ENCODE measurements at regions not wholly inside any gene's neighbourhood (a gene's known extent, or its start where the extent isn't known, plus 50 kb on each side); places are given as distances from the start of the nearest gene placed in this dataset.
"Not testable (repeated sequence)": the region's sequence is repeated elsewhere in the genome, so short reads cannot be mapped to it uniquely, and the experiment has no call there.

DNA sequence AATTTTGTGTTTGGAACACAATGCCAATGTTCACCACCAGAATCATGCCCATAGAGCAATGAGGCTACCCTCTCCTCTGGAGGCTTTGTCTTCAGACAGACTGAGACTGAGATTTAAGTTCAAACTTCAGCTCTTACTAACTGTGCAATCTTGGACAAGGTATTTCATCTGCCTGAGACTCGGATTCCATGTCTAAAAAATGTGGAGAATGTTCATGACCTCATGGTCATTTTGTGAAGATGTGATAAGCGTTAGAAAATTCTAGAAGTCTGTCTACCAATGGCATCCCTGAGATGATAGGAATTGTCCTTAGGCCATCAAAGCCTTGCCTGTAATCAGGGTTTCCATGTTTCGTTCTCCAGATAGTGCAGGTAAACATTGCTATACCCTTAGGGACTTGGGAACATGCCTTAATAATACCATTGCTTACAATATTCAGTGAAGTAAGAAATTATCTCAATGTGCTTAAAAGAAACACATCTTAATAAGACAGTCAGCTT is 388.2 kb upstream of the MAF start:
- Mint-ChIP-seq H3K27me3 (ENCODE audit: insufficient read depth, unreplicated experiment) (no peaks in the 10 kb centered on the region), H3K27ac (ENCODE audit: low read depth, unreplicated experiment) (no peak overlapping the region), H3K4me3 (ENCODE audit: unreplicated experiment) (no peak overlapping the region), H3K36me3 (ENCODE audit: insufficient read depth, unreplicated experiment) (no peaks in the 10 kb centered on the region), H3K4me1 (ENCODE audit: insufficient read depth, unreplicated experiment) (peaks cover 7% of the 10 kb centered on the region), H3K9me3 (ENCODE audit: unreplicated experiment) (peaks cover 11% of the 10 kb centered on the region)
- intact Hi-C loops (cut with micrococcal nuclease), result no loop called here
- POLR2A ChIA-PET, result interaction anchor here (0.7 kb wide), 1 partner anchor 151 kb away, joined by 3 read pairs; no protein-coding TSS in a partner anchor
- BruUV-seq (replicated peaks), result no TSS peak
- CTCF ChIA-PET, result interaction anchor here (1.3 to 1.5 kb wide), 2 partner anchors 10 to 19 kb away, joined by 3 to 4 read pairs; no protein-coding TSS in a partner anchor
- TF ChIP-seq, protein P1, sequence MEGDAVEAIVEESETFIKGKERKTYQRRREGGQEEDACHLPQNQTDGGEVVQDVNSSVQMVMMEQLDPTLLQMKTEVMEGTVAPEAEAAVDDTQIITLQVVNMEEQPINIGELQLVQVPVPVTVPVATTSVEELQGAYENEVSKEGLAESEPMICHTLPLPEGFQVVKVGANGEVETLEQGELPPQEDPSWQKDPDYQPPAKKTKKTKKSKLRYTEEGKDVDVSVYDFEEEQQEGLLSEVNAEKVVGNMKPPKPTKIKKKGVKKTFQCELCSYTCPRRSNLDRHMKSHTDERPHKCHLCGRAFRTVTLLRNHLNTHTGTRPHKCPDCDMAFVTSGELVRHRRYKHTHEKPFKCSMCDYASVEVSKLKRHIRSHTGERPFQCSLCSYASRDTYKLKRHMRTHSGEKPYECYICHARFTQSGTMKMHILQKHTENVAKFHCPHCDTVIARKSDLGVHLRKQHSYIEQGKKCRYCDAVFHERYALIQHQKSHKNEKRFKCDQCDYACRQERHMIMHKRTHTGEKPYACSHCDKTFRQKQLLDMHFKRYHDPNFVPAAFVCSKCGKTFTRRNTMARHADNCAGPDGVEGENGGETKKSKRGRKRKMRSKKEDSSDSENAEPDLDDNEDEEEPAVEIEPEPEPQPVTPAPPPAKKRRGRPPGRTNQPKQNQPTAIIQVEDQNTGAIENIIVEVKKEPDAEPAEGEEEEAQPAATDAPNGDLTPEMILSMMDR (IDR thresholded peaks at IDR 0.05; ENCODE audit: unreplicated experiment), result no peak
- no peak for DNase-seq (ENCODE audit: unreplicated experiment)

DNA sequence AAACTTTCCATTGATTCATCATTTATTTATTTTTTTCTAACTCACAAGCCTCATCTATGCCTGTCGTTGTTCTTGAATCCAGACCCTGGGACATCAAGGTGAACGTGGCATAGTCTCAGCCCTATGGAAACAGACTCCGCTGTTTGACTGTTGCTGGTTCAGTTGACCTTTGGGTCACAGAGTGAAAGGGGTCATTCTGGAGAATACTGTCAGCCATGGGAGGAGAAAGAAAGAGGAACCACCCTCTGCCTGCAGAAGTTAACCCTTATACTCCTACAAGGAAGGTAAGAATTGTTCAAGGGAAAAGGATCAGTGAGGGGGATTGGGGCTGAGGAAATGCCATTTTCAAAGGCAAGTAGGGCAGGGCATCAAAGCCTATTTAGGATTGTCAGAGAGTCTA is 387.6 kb upstream of the MAF start:
- Mint-ChIP-seq H3K4me3 (ENCODE audit: unreplicated experiment) (no peak overlapping the region), H3K9me3 (ENCODE audit: unreplicated experiment) (peaks cover 11% of the 10 kb centered on the region), H3K4me1 (ENCODE audit: insufficient read depth, unreplicated experiment) (no peaks in the 10 kb centered on the region), H3K27me3 (ENCODE audit: insufficient read depth, unreplicated experiment) (no peaks in the 10 kb centered on the region), H3K27ac (ENCODE audit: low read depth, unreplicated experiment) (no peak overlapping the region), H3K36me3 (ENCODE audit: insufficient read depth, unreplicated experiment) (no peaks in the 10 kb centered on the region)
- POLR2A ChIA-PET, result no interaction called here
- no TSS peak for BruUV-seq (replicated peaks)
- CTCF ChIA-PET, result interaction anchor here (1.5 kb wide), 1 partner anchor 11 kb away, joined by 4 read pairs; no protein-coding TSS in a partner anchor
- DNase-seq (ENCODE audit: unreplicated experiment), result no peak
- TF ChIP-seq, protein P1 (IDR thresholded peaks at IDR 0.05; ENCODE audit: unreplicated experiment), result no peak
- intact Hi-C loops (cut with micrococcal nuclease), result no loop called here

DNA sequence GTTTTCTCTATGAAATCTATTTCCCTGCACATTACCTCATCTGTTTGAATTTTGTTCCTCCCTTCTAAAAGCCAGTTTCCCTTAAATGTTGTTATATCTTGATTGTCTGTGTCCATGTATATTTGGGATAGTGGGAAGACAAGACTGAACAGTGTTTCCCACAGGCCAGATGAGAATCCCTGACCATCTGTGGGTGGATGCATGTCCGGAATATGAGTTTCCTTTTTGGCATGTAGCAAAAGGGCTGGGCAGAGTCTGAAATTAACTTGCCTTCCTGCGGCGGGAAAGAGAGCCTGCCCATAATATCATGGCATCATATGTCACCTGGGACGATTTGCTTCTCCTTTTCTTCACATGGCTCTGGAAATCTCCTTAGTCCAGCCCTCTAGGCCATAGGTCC is 385.8 kb upstream of the MAF start:
- no TSS peak for BruUV-seq (replicated peaks)
- Mint-ChIP-seq H3K27me3 (ENCODE audit: insufficient read depth, unreplicated experiment) (no peaks in the 10 kb centered on the region), H3K36me3 (ENCODE audit: insufficient read depth, unreplicated experiment) (no peaks in the 10 kb centered on the region), H3K4me3 (ENCODE audit: unreplicated experiment) (no peak overlapping the region), H3K4me1 (ENCODE audit: insufficient read depth, unreplicated experiment) (no peaks in the 10 kb centered on the region), H3K9me3 (ENCODE audit: unreplicated experiment) (peaks cover 9% of the 10 kb centered on the region), H3K27ac (ENCODE audit: low read depth, unreplicated experiment) (no peak overlapping the region)
- TF ChIP-seq, protein P1 (IDR thresholded peaks at IDR 0.05; ENCODE audit: unreplicated experiment), result no peak
- ChIA-PET POLR2A (no interaction called here), CTCF (interaction anchor here (0.6 kb wide), 2 partner anchors 1349 to 1760 kb away, joined by 3 to 4 read pairs; no protein-coding TSS in a partner anchor)
- intact Hi-C loops (cut with micrococcal nuclease), result no loop called here
- no peak for DNase-seq (ENCODE audit: unreplicated experiment)

DNA sequence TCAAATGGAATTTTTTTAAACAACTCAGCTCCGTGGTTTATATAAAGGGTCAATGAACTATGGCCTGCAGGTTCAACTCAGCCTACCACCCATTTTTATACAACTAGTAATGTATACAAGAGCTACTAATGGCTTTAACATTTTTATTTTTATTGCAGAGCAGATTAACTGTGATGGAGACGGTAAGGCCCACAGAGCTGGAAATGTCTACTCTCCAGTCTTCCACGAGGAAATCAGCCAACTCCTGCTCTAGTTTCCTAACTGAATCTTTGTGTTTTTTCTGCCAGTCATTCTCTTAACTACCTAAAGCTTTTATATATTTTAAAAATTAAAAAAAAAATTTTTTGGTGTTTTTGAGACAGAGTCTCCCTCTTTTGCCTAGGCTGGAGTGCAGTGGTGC is 385.1 kb upstream of the MAF start:
- TF ChIP-seq, protein P1 (IDR thresholded peaks at IDR 0.05; ENCODE audit: unreplicated experiment), result no peak
- Mint-ChIP-seq H3K27ac (ENCODE audit: low read depth, unreplicated experiment) (no peak overlapping the region), H3K4me1 (ENCODE audit: insufficient read depth, unreplicated experiment) (no peaks in the 10 kb centered on the region), H3K36me3 (ENCODE audit: insufficient read depth, unreplicated experiment) (no peaks in the 10 kb centered on the region), H3K27me3 (ENCODE audit: insufficient read depth, unreplicated experiment) (no peaks in the 10 kb centered on the region), H3K4me3 (ENCODE audit: unreplicated experiment) (no peak overlapping the region), H3K9me3 (ENCODE audit: unreplicated experiment) (peaks cover 1% of the 10 kb centered on the region)
- ChIA-PET POLR2A (no interaction called here), CTCF (interaction anchor here (0.6 kb wide), 1 partner anchor 1760 kb away, joined by 4 read pairs; no protein-coding TSS in a partner anchor)
- DNase-seq (ENCODE audit: unreplicated experiment), result no peak
- BruUV-seq (replicated peaks), result no TSS peak
- intact Hi-C loops (cut with micrococcal nuclease), result no loop called here

DNA sequence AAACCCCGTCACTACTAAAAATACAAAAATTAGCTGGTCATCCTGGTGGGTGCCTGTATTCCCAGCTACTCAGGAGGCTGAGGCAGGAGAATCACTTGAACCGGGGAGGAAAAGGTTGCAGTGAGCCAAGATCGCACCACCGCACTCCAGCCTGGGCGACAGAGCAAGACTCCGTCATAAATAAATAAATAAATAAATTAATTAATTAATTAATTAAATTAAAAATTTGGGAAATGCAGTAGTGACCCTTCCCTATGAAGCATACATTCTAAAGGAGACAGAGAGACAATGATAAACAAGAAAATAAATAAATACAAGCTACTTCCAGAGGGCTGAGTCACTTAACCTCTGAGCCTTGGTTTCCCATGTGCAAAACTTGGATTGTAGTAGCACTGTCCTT is 383.6 kb upstream of the MAF start:
- BruUV-seq (replicated peaks); H3K27me3 Mint-ChIP-seq (ENCODE audit: insufficient read depth, unreplicated experiment); intact Hi-C loops (cut with micrococcal nuclease); H3K9me3 Mint-ChIP-seq (ENCODE audit: unreplicated experiment); H3K27ac Mint-ChIP-seq (ENCODE audit: low read depth, unreplicated experiment); H3K4me3 Mint-ChIP-seq (ENCODE audit: unreplicated experiment); DNase-seq (ENCODE audit: unreplicated experiment); POLR2A ChIA-PET; H3K4me1 Mint-ChIP-seq (ENCODE audit: insufficient read depth, unreplicated experiment); H3K36me3 Mint-ChIP-seq (ENCODE audit: insufficient read depth, unreplicated experiment): not testable (repeated sequence)
- CTCF ChIA-PET, result interaction anchor here (1.1 kb wide), 1 partner anchor 14 kb away, joined by 3 read pairs; no protein-coding TSS in a partner anchor

All from MCF 10A (cell line).